GM18498 (cell line): ENCODE measurements at regions not wholly inside any gene's neighbourhood (a gene's known extent, or its start where the extent isn't known, plus 50 kb on each side); places are given as distances from the start of the nearest gene placed in this dataset.
"Not testable (repeated sequence)": the region's sequence is repeated elsewhere in the genome, so short reads cannot be mapped to it uniquely, and the experiment has no call there.

Source experiments
- ATAC-seq: cut with Tn5 transposase; IDR thresholded peaks from one replicate; pipeline ENCODE4 v1.9.1; 2021; ENCODE audit warnings: mild to moderate bottlenecking, moderate library complexity; ENCODE audit not compliant: unreplicated experiment

DNA sequence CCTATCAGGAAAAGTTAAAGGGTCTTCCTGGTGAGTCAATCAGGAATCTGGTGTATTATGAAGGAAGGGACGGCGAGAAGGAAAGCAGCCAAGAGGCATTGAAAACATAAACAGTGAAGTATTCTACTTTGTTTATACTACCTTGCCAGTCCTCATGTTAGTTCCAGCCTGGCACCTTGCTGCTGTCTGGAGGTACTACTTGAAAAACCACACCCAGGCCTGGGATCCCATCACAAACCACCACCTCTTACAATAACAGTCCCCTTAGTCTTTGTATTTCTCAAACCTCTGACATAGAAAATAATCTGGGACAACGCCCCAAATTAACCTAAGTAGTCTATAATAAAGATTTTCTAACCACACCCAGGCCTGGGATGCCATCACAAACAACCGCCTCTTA is 676.7 kb upstream of the SOX9 start:
- no peak for ATAC-seq

DNA sequence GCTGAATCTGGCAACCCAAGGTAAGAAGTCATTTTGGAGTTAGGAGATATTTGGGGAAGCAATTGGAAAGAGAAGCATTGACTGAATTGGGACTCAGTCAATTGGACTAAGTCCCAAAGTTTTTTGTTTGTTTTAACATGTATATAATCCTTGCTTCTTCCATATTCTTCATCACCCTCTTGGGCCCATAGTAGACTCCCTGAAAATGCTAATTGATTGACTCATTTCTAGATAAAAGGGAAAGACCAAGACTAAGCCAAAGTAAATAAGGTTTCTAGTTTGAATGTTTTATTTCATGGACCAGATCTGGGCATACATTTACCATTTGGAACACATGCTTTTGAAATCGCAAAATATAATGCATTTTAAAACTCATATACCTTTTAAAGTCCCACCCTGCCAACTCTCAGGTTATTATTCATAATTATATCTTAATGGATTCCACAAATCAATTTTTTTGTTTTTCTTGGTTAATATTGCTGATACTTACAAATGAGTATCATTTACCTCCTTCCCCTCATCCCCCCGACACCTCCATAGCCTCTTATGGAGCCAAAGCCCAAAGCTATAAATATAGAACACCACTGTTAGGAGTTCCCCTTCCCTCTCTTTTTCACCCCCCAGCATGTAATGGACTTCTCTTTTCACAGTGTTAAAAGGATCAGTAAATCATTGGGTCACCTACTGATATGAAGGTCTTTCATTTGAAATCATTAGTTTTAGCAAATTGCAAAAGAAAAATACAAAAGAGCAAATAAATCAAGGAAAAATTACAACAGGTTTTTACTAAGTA is 674.0 kb upstream of the SOX9 start:
- no peak for ATAC-seq

DNA sequence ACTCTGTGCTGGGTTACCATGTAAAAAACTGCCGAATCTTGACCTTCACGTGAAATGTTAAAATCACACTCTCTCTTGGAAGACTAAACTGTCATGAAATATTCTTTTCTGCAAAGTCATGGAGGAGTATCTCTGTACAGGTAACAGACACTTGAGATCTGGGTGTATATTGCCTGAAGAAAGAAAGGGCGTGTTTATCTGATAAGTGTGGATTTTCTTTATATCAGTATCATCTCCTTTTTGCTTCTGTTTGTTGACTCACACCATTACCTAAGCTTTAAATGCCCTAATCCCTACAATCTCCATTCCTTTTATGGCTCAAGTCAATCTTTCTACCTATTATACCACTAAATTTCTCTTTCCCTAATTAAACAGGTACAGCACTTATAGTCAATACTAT is 673.2 kb upstream of the SOX9 start:
- no peak for ATAC-seq

DNA sequence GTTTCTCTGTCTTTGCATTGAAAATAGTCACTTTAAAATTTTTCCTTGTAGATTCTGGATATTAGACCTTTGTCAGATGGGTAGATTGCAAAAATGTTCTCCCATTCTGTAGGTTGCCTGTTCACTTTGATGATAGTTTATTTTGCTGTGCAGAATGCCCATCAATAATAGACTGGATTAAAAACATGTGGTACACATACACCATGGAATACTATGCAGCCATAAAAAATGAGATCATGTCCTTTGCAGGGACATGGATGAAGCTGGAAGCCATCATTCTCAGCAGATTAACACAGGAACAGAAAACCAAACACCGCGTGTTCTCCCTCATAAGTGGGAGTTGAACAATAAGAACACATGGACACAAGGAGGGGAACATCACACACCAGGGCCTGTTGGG is 670.2 kb upstream of the SOX9 start:
- ATAC-seq, result not testable (repeated sequence)

DNA sequence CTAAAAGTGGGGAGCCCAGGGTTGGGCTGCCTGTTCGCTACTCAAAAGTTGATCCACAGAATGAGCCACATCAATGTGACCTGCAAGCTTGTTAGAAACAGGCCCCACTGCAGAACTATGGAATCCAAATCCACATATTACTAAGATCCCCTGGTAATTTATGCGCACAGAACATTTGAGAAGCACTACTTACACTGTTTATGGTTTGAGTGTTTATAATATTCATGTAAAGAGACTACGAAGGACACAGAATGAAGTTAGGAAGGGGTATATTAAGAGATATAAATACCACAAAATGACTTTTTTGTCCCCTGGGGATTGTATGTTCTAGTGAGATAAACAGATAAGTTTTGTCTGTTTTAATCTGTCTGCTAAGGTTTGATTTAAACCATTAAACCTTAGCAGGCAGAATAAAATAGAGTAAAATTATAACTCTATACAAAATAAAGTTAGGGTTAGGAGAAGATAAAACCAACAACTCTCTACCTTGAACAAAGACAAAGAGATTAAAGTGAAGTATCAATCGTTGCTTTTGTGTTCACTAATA is 666.9 kb upstream of the SOX9 start:
- no peak for ATAC-seq

DNA sequence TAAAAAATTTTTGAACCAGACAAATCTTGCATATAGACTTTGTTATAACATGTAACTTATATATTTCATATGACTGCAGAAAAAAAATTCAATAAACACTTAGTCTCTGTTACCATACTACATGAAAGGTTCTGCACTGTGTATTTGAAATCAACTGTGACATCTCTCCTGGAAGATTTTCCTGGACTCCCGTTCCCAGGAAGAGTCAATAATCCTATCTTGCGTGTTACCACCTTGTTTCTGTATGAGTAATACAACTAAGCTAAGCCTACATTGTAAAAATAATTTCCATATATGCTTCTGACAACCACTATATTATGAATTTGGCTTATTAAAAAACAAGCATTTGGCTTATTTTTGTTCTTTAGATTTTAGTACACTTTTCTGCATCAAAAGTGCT is 665.6 kb upstream of the SOX9 start:
- ATAC-seq, result no peak

DNA sequence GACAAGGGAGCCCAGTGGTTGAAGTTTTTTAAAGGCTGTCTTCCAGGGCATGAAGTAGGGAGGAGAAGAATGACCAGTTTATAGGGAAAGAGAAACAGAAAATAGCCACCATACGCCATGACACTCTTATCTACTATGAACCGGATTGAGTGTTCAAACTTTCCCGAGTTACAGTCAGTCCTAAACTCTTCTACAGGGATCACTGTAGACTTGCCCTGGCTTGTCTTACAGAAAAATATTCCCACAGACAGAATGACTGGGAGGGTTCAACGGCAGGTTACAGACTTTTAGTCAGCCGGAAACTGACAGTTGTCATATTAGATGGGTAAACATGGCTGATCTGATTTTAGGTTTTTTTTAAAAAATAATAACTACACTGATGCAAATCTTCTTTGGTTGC is 662.5 kb upstream of the SOX9 start:
- no peak for ATAC-seq

DNA sequence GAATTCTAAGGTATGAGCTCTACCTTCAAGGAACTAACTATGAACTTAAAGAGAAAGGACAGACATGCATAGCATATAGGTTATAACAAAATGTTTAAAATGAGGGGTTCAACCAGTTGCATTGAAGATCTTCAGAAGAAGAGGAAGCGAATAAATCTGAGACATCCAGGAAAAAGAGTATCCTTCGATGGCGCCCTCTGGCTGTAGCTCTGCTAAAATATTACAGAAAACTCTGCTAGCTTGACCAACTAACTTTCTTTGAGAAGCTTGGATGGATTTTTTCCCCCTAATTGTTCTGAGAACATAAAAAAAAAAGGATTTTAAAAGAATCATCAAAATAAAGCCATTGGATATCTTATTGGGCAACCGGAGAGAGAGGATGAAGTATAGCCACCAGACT is 659.9 kb upstream of the SOX9 start:
- ATAC-seq, result no peak

DNA sequence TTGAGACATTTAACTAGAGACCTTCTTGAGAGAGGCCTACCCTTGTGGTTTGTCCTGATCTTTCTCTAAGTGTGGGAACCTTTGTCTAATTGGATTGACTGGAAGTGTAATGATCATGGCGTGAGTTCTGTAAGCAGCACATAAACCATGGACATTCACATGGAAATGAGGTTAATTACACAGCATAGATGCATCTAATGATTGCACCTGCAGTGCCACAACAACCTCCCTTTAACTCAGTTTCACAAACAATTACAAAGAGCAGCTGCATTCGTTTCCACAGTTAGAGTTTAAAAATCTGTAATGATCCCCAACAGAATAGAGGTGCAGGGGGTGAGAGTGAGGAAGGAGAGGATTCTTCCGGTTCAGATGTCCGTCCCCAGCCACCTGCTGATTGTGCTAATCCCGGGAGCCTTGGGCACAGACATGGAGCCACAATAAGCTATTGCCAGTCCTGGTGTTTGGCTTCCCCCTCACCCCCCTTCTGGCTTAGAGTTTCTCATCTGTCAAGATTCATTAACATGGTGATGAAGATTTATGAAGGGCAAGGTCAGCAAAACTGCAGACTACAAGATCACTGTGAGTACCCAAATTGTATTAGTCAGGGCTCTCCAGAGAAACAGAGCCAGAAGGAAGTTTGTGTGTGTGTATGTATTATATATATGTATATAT is 659.2 kb upstream of the SOX9 start:
- no peak for ATAC-seq

DNA sequence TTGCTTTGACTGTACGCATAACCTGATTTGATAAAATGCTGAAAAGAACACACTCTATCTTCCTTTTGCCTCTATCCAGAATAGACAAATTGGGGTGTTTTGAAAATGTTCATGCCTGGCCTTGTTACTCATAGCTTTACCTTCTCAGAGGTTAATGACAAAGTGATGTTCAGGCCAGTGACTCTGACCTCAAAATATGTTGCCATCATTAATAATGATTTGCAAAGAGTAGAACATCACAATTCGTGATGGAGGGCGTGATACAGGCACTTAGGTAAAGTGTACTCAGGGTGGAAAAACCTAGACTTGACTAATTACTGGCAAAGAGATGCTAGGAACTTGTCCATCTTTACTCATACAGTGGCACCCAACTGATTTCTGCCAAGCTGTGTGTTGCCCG is 656.6 kb upstream of the SOX9 start:
- no peak for ATAC-seq

DNA sequence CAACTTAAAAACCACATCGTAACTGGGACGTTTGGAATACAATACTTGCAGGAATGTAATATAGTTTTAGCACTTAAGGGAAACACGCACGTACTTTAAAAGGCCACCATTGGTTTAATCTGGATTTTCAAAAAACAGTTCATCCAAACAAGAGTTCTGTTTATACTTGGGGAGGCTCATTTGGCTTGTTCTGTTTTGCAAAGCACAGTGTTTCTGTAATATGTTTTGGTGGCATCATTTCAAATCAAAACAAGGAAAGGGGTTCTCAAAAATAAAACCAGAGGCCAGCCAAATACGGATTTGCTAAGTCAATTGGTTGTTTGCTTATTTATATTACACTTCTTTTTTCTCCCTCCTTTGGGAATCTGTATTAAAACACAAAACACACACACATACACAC is 656.1 kb upstream of the SOX9 start:
- ATAC-seq, result no peak

DNA sequence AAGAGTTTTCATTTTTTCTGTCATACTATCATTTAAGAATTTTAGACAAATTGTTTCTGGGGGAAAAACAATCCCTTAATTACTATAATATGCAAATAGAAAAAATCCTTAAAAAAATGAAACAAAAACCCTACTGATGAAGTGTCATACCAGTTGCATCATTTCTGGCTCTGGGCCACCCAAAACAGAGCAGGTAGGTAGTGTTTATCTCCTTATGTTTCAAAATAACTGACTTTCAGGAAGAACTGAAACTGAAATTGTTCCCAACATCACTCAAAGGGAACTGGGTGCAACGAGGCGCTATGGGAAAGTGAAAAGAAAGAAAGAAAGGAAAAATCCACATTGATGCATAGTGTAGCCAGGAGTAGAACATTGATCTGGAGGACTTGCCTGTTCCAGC is 653.1 kb upstream of the SOX9 start:
- ATAC-seq, result no peak

DNA sequence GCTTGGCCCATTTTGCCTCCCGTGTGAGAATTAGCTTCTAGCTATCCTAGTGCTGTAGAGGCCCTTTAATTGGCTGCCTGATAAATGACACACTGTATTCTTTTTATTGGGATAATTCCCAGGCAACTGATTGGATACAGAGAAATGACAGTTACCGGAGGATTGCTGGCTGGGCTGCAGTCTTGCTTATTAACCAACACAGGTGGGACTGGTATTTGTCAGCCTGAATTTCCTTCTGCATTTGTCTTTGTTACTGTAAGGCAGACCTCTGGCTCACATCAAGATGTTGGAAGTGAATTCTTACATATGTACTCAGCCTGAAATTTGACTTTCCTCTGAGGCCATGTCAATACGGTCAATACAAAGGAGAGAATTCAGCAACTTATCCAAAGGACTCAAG is 650.8 kb upstream of the SOX9 start:
- no peak for ATAC-seq

DNA sequence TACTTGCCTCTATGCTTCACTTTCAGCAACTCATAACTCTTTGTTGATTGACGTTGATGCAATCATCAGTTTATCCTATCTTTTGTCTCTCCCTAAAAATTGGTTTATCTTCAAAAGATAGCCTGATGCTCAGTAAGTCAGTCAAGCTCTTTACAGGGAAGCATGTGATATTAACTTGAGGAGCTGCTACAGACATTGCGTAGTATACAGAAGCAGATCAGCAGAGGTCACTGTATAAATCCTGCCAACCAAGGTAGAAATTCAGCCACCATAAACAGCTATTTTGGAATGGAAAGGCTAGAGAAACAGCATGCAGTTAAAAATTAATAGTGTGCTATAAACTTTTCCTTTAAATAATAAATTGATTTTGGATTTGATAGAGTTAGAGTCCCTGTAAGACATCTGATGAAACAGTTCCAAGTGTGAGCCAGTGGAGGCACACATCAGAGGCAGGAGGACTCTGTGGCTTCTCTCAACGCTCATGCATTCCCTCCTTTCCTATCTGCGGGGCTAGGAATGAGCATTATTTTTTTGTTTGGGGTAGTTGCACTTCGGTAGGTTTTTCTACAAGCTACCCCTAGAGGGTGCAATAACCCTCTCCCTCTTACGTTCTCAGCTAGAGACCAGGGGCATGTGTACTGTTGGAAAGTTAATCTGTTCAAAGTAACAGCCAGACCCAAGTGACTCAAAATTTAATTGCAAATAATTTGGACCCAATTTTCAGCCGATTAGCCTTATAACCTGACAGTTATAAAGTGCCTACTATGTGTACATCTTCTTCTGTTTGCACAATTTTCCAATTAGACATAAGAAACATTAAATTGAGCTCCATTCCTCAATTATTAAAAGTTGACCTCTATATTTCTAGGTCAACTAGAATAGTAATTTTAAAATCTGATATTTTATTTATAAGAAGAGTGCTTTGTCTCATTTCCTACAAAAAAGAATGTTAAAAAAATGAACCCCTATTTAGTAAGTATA is 647.7 kb upstream of the SOX9 start:
- no peak for ATAC-seq

DNA sequence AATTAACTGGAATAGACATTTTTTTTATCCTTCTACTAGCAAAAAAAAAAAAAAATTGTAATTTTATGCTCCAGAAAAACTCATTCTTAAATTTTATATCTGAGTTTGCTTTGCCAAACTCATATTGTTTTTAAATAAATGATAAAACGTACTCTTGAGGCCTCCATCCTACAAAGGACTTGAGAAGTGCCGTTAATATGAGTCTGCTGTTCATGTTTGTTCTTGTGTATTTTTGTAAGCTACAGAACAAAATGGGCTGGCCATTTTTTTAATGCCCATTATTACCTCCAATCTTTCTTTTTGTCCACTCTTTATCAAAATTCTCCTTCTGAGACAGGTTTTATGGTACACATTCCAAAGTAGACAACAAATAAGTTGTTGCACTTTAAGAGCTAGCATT is 643.5 kb upstream of the SOX9 start:
- ATAC-seq, result no peak

DNA sequence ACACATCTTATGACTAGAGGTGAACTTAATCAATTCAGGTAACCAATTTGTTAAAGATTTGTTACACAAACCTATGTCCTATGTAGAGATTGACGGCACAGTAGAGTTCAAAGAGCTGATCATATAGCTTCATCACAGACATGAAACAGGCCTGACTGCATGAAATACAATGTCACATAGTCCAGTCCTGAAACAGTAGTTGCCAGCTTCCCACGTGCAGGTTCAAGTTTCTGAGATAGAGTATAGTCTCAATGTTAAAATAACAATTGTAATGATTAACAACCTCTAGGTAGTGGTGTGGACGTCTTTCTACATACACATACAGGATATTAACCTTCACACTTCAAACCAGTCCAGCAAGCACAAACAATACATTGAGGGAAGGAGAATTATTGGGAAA is 640.7 kb upstream of the SOX9 start:
- no peak for ATAC-seq

DNA sequence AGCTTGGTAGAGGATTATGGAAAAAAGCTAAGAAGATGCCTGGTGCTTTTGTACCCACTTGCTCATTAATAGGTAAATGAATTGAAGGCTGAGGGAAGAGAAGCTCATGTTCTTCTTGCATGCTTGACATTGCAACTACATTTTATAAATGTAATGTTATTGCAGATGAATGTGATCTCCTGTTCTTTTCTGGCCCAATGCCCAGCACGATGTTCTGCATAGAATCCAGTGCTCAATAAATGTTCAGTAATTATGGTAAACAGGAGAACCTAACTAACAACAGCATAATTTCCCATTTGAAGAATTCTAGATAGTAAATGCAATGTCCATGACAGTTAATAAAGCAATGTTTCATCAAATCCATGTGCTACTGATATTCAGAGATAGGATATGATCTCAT is 638.2 kb upstream of the SOX9 start:
- ATAC-seq, result no peak

DNA sequence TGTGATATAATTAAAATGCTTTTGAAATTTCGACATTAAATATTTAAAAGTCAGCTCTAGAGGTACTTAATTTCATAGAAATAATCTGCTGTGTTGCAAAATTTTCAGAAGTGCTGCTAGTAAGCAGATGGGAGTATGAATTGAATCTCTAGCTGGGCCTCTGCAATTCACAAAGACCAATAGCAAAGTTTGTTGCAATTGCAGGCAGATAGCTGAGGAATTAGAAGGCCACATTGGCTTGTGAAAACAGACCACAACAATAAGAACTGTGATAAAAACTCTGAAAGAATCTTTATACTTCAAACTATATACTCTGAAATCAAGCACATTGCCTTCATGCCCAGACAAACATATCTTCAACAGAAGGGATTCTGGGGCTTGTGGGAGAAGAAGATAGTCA is 636.3 kb upstream of the SOX9 start:
- no peak for ATAC-seq

DNA sequence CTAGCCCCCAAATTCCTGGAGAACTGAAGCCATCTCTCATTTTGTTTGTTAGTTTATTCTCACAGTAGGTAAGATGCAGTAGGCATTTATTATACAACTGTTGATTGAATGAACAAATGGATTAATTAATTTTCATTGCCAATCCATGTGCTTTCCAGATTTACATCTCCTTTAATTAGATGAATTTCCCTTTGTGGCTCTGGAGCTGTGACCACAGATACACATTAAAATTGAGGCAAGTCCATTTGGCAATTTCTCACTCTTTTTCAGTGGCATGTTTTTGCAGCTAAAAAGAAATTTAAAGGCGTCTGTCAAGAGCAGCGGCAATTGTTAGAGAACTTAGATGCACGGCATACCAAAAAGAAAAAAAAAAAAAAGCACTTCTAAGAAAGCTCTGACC is 635.4 kb upstream of the SOX9 start:
- ATAC-seq, result no peak

DNA sequence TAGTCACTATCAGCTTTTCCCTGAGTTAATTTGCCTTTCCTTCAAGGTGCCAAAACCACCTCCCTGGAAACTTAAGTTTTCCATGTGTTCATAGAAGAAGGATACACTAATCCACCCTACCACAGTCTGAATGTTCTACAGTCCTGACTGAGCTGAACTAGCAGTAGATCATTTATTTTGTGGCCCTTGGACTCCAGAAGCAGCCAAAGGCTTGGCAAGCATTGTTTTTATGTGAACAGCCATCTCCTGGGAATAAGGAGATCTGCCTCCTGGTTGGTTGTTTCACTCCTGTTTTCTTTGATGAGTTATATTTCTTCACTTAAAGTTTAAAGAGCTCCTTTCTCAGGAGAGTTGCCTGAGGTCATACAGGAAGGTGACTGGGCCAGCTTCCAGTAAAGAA is 634.6 kb upstream of the SOX9 start:
- no peak for ATAC-seq

DNA sequence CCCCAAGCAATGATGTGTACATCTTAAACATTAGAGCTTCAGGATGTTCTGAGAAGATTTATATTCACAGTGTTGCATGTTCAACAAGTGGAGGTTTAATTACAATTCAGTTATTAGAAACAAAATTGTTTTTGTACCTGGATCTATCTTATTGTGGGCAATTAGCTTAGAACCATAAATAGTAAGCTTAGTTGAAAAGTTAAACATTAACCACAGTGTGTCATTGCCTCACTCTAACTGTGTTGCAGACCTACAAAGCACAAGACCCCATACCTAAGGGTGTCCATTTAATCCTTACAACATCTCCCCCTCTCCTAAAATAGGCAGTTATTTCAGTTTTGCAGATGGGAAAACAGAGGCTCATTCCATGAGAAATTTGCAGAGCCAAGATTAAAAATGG is 632.0 kb upstream of the SOX9 start:
- no peak for ATAC-seq
